ENCODE measurements at regions not wholly inside any gene's neighbourhood (a gene's known extent, or its start where the extent isn't known, plus 50 kb on each side); places are given as distances from the start of the nearest gene placed in this dataset.

DNA sequence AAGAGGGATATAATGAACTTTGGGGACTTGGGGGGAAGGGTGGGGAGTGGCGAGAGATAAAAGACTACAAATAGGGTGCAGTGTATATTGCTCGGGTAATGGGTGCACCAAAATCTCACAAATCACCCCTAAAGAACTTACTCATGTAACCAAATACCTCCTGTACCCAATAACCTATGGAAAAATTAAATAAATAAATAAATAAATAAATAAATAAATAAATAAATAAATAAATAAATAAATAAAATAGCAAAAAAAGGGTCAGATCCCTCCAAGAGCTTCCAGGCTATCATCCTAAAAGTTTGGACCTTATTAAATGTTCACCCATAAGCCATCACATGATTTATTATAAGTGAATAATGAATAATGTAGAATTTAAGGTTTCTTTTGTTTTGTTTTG lies 636.1 kb upstream of the C16orf82 start:
- Histone ChIP-seq H3K27me3 (no peaks in the 10 kb centered on the region), H3K36me3 (no peaks in the 10 kb centered on the region), H3K27ac (no peak overlapping the region)

DNA sequence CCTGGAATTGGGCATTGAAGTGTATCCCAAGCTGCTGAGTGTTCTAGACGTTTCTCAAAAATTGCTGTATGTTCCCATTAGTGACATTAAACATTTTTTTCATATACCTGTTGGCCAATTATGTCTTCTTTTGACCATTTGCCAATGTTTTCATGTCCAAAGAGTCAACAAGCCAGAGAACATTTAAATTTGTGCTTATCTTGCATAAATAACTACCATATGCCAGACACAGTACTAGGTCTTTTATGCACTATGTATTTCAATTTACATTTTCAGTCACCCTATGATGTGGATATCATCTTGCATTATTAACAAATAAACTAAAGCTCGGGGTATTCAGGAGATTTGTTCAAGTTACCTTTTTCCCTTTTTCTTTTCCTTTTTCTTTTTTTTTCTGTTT lies 632.9 kb upstream of the C16orf82 start:
- no peak overlapping the region for H3K27ac ChIP-seq
- TF ChIP-seq, protein P1, sequence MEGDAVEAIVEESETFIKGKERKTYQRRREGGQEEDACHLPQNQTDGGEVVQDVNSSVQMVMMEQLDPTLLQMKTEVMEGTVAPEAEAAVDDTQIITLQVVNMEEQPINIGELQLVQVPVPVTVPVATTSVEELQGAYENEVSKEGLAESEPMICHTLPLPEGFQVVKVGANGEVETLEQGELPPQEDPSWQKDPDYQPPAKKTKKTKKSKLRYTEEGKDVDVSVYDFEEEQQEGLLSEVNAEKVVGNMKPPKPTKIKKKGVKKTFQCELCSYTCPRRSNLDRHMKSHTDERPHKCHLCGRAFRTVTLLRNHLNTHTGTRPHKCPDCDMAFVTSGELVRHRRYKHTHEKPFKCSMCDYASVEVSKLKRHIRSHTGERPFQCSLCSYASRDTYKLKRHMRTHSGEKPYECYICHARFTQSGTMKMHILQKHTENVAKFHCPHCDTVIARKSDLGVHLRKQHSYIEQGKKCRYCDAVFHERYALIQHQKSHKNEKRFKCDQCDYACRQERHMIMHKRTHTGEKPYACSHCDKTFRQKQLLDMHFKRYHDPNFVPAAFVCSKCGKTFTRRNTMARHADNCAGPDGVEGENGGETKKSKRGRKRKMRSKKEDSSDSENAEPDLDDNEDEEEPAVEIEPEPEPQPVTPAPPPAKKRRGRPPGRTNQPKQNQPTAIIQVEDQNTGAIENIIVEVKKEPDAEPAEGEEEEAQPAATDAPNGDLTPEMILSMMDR (IDR thresholded peaks at IDR 0.05), result no peak
- no peaks in the 10 kb centered on the region for H3K9me3 ChIP-seq
- H3K27me3 ChIP-seq, result no peaks in the 10 kb centered on the region
- no peaks in the 10 kb centered on the region for H3K4me1 ChIP-seq (ENCODE audit: control insufficient read depth in 1 of 2, insufficient read depth in 1 of 2, low read depth in 1 of 2, low read length in 1 of 2)
- no peak overlapping the region for H3K4me3 ChIP-seq (ENCODE audit: low read depth in 1 of 2, low read length in 1 of 2)
- H3K36me3 ChIP-seq, result no peaks in the 10 kb centered on the region

More for the DNA sequence above, 636.1 kb upstream of the C16orf82 start:
- Histone ChIP-seq H3K4me3 (ENCODE audit: low read depth in 1 of 2, low read length in 1 of 2) (no peak overlapping the region), H3K4me1 (ENCODE audit: control insufficient read depth in 1 of 2, insufficient read depth in 1 of 2, low read depth in 1 of 2, low read length in 1 of 2) (no peaks in the 10 kb centered on the region), H3K9me3 (no peaks in the 10 kb centered on the region)
- TF ChIP-seq, protein P1 (IDR thresholded peaks at IDR 0.05), result no peak

DNA sequence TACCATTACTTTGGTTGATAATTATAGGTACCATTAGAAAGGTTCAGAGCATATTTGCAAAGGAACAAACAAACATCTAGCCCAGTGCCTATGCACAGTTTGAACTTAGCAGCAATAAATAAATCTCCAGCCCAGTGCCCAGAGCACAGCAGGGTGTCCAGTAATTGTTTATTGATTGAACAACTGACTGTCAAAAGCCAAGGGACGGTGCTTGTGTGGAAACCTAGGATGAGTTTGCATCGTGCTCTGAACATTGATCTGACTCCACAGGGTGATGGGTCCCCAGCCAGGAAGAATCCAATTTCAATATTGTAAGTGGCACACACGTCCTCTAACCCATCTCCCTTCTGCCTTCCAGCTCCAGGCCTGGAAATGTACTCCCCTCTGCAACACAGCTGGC lies 625.5 kb upstream of the C16orf82 start:
- no peak overlapping the region for H3K27ac ChIP-seq
- no peaks in the 10 kb centered on the region for H3K9me3 ChIP-seq
- no peaks in the 10 kb centered on the region for H3K27me3 ChIP-seq
- no peaks in the 10 kb centered on the region for H3K4me1 ChIP-seq (ENCODE audit: control insufficient read depth in 1 of 2, insufficient read depth in 1 of 2, low read depth in 1 of 2, low read length in 1 of 2)
- TF ChIP-seq, protein P1 (IDR thresholded peaks at IDR 0.05), result no peak
- no peak overlapping the region for H3K4me3 ChIP-seq (ENCODE audit: low read depth in 1 of 2, low read length in 1 of 2)
- no peaks in the 10 kb centered on the region for H3K36me3 ChIP-seq

DNA sequence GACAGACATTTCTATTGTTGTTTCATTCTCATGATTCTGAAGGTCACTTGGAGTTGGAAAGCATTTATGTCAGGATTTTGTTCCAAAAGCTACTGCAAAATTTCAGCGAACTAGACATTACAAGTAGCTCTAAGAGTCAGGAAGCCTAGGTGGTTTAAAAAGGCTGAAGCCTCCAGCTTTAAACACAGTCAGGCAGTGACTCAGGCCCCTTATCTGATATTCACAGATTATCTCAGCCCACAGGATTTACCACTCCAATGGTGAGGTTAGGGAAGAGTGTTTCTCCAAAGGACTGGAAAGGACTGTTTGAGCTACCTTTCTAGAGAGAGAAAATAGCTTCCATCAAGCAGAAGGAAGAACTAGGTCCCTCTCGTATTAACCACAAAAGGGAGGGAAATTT lies 624.4 kb upstream of the C16orf82 start:
- TF ChIP-seq, protein P1 (IDR thresholded peaks at IDR 0.05), result no peak
- Histone ChIP-seq H3K36me3 (no peaks in the 10 kb centered on the region), H3K4me3 (ENCODE audit: low read depth in 1 of 2, low read length in 1 of 2) (no peak overlapping the region), H3K27ac (no peak overlapping the region), H3K4me1 (ENCODE audit: control insufficient read depth in 1 of 2, insufficient read depth in 1 of 2, low read depth in 1 of 2, low read length in 1 of 2) (no peaks in the 10 kb centered on the region), H3K27me3 (no peaks in the 10 kb centered on the region), H3K9me3 (no peaks in the 10 kb centered on the region)

DNA sequence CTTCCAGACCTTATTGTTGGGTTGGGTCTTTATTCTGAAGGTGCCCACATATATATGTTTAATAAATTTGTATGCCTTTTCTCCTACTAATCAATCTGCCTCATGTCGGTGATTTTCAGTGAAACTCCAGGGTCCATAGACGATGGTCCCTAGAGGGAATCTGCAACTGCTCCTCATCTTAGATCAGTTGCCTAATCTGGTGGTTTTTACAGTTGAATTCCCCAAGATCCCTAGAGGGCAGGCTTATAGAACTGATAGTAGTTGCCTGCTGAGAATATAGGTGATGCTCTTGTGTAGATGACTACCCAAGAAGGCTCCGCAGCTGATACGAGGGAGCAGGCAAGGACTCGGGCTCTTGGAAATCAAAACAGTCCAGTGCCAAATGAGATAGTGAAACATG lies 619.2 kb upstream of the C16orf82 start:
- H3K27ac ChIP-seq, result no peak overlapping the region
- TF ChIP-seq, protein P1 (IDR thresholded peaks at IDR 0.05), result no peak
- no peaks in the 10 kb centered on the region for H3K27me3 ChIP-seq
- no peaks in the 10 kb centered on the region for H3K36me3 ChIP-seq
- H3K9me3 ChIP-seq, result no peaks in the 10 kb centered on the region
- no peaks in the 10 kb centered on the region for H3K4me1 ChIP-seq (ENCODE audit: control insufficient read depth in 1 of 2, insufficient read depth in 1 of 2, low read depth in 1 of 2, low read length in 1 of 2)
- H3K4me3 ChIP-seq (ENCODE audit: low read depth in 1 of 2, low read length in 1 of 2), result no peak overlapping the region

DNA sequence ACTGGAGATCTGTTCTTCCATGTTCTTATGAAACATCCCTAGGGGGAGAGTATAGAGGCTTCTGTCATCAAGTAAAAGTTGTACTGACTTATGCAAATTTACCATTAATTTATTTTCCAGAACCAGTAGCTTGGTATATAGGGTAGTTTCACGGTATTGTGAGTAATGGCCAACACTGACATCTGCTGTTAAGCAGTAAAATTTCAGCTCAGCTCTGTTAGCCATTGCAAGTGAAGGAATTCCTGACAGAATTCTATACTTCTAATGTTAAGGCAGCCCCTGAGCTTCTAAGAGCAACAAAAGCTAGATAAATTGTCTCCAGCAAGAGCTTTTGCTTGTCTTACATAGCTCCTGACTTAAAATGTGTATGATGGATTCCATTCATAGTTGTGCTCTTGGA lies 613.5 kb upstream of the C16orf82 start:
- no peaks in the 10 kb centered on the region for H3K9me3 ChIP-seq
- no peaks in the 10 kb centered on the region for H3K4me1 ChIP-seq (ENCODE audit: control insufficient read depth in 1 of 2, insufficient read depth in 1 of 2, low read depth in 1 of 2, low read length in 1 of 2)
- H3K36me3 ChIP-seq, result no peaks in the 10 kb centered on the region
- H3K27ac ChIP-seq, result no peak overlapping the region
- TF ChIP-seq, protein P1 (IDR thresholded peaks at IDR 0.05), result no peak
- H3K4me3 ChIP-seq (ENCODE audit: low read depth in 1 of 2, low read length in 1 of 2), result no peak overlapping the region
- H3K27me3 ChIP-seq, result no peaks in the 10 kb centered on the region

Measured in neutrophil (primary cell).